ENCODE measurements at regions not wholly inside any gene's neighbourhood (a gene's known extent, or its start where the extent isn't known, plus 50 kb on each side); places are given as distances from the start of the nearest gene placed in this dataset.

GRCh38 chr2:17430326-17430725, 87.9 kb downstream of the RAD51AP2 start:
- DNase-seq (ENCODE audit: low spot score): no peak
- TF ChIP-seq CTCF (IDR thresholded peaks at IDR 0.05; ENCODE audit: borderline replicate concordance, control extremely low read depth, extremely low read depth, insufficient read depth, missing control alignments): no peak
- in situ Hi-C loops (cut with MboI; ENCODE audit: low sequenced_read_pairs, unreplicated experiment): no loop called here

DNA sequence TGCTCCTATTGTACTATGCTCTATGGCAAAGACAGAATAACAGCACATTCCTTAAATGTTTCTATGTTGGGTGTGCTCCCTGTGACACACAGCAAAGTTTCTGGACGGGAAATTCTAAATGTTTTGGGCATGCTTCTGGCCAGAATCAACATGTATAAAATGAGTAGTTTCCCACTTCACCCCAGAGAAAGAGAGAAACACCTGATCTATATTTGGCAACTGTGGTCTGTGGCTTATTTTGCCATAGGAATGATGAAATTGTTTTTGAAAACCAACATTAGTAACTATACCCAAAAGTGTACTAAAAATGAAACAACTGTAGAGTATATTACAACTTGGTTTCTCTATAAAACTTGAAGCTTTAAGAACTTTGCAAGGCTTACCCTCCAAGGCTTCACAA, 89.1 kb downstream of the RAD51AP2 start:
- no peak for TF ChIP-seq CTCF (IDR thresholded peaks at IDR 0.05; ENCODE audit: borderline replicate concordance, control extremely low read depth, extremely low read depth, insufficient read depth, missing control alignments)
- no peak for DNase-seq (ENCODE audit: low spot score)
- in situ Hi-C loops (cut with MboI; ENCODE audit: low sequenced_read_pairs, unreplicated experiment): no loop called here

- TF ChIP-seq CTCF (IDR thresholded peaks at IDR 0.05; ENCODE audit: borderline replicate concordance, control extremely low read depth, extremely low read depth, insufficient read depth, missing control alignments): no peak
- in situ Hi-C loops (cut with MboI; ENCODE audit: low sequenced_read_pairs, unreplicated experiment): no loop called here
Measured at GRCh38 chr2:17427401-17427800, 90.8 kb downstream of the RAD51AP2 start.

DNA sequence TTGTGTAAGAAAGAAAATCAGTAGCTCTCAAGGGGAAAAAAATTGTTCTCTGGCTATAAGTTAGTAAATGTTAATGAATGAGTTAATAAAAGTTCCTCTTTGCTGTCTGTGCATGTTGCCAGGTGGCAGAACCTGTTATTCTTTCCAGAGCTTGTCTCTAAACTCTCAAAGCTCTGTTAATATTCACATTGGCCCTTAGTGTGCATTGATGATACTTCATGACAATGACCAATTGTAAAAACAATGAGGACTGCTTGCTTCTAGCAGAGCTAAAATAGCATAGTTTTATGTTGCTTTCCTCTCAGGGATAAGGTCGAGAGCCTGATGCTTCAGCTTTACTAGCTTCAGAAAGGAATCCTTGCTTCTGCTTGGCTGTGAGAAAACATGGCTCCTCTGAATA, 91.5 kb downstream of the RAD51AP2 start:
- in situ Hi-C loops (cut with MboI; ENCODE audit: low sequenced_read_pairs, unreplicated experiment): no loop called here
- TF ChIP-seq CTCF (IDR thresholded peaks at IDR 0.05; ENCODE audit: borderline replicate concordance, control extremely low read depth, extremely low read depth, insufficient read depth, missing control alignments): no peak
- DNase-seq (ENCODE audit: low spot score): no peak

More at GRCh38 chr2:17427401-17427800, 90.8 kb downstream of the RAD51AP2 start:
- DNase-seq (ENCODE audit: low spot score): no peak

GRCh38 chr2:17422061-17422460, 96.2 kb downstream of the RAD51AP2 start:
- DNase-seq (ENCODE audit: low spot score): no peak
- in situ Hi-C loops (cut with MboI; ENCODE audit: low sequenced_read_pairs, unreplicated experiment): no loop called here
- TF ChIP-seq CTCF (IDR thresholded peaks at IDR 0.05; ENCODE audit: borderline replicate concordance, control extremely low read depth, extremely low read depth, insufficient read depth, missing control alignments): no peak

- in situ Hi-C loops (cut with MboI; ENCODE audit: low sequenced_read_pairs, unreplicated experiment): no loop called here
- no peak for TF ChIP-seq CTCF (IDR thresholded peaks at IDR 0.05; ENCODE audit: borderline replicate concordance, control extremely low read depth, extremely low read depth, insufficient read depth, missing control alignments)
- no peak for DNase-seq (ENCODE audit: low spot score)
Measured at GRCh38 chr2:17416884-17417391, 101.3 kb downstream of the RAD51AP2 start.

DNA sequence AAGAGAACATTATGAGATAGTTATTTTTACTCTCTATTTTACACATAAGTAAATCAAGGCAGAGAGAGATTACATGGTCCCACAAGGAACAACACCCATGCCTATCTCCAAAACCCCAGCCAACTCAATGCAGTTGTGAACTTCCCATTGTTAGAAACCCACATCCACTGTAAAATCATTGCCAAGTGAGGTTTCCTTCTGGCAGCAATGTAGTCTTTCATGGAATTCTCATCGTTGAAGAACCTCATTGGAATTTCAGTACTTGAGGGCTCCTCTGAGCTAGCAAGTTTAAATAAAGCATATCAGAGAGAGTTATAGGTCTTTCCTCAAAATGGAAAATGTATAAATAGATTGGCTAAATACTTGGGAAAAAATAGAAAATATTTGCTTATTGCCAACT, 105.2 kb downstream of the RAD51AP2 start:
- TF ChIP-seq CTCF (IDR thresholded peaks at IDR 0.05; ENCODE audit: borderline replicate concordance, control extremely low read depth, extremely low read depth, insufficient read depth, missing control alignments): no peak
- in situ Hi-C loops (cut with MboI; ENCODE audit: low sequenced_read_pairs, unreplicated experiment): no loop called here
- DNase-seq (ENCODE audit: low spot score): no peak

Measured in GM13976 (cell line).